IPS-NIHi7 (cell line): ENCODE measurements at regions not wholly inside any gene's neighbourhood (a gene's known extent, or its start where the extent isn't known, plus 50 kb on each side); places are given as distances from the start of the nearest gene placed in this dataset.

ENCODE experiments used
- DNase-seq: peaks from one replicate; pipeline ENCODE4 v3.0.0; 2012; ENCODE audit warnings: mixed read lengths; ENCODE audit errors: extremely low spot score

- no peak for DNase-seq
Observed at GRCh38 chr12:29043069-29043468, 106.0 kb upstream of the FAR2 start.

GRCh38 chr12:29044799-29045198, 104.3 kb upstream of the FAR2 start:
- DNase-seq: no peak

GRCh38 chr12:29048787-29049186, 100.3 kb upstream of the FAR2 start:
- DNase-seq: no peak

- no peak for DNase-seq
Observed at GRCh38 chr12:29050503-29050902, 98.6 kb upstream of the FAR2 start.

- no peak for DNase-seq
Observed at GRCh38 chr12:29051221-29051620, 97.9 kb upstream of the FAR2 start.

GRCh38 chr12:29053567-29053966, 95.5 kb upstream of the FAR2 start:
- no peak for DNase-seq

- DNase-seq: no peak
Observed at GRCh38 chr12:29054858-29055663, 94.0 kb upstream of the FAR2 start.

GRCh38 chr12:29066011-29066588, 83.0 kb upstream of the FAR2 start:
- no peak for DNase-seq

- DNase-seq: no peak
Observed at GRCh38 chr12:29067430-29067829, 81.6 kb upstream of the FAR2 start.

- DNase-seq: no peak
Observed at GRCh38 chr12:29070309-29070708, 78.8 kb upstream of the FAR2 start.

GRCh38 chr12:29071099-29071498, 78.0 kb upstream of the FAR2 start:
- no peak for DNase-seq

- DNase-seq: no peak
Observed at GRCh38 chr12:29072631-29073030, 76.4 kb upstream of the FAR2 start.

GRCh38 chr12:29073631-29074239, 75.3 kb upstream of the FAR2 start:
- DNase-seq: no peak

- DNase-seq: no peak
Observed at GRCh38 chr12:29081101-29081500, 68.0 kb upstream of the FAR2 start.

GRCh38 chr12:29082522-29082921, 66.6 kb upstream of the FAR2 start:
- no peak for DNase-seq

GRCh38 chr12:29086325-29087271, 62.5 kb upstream of the FAR2 start:
- DNase-seq: no peak

GRCh38 chr12:29088611-29089219, 60.4 kb upstream of the FAR2 start:
- no peak for DNase-seq
